ENCODE measurements at regions not wholly inside any gene's neighbourhood (a gene's known extent, or its start where the extent isn't known, plus 50 kb on each side); places are given as distances from the start of the nearest gene placed in this dataset.

DNA sequence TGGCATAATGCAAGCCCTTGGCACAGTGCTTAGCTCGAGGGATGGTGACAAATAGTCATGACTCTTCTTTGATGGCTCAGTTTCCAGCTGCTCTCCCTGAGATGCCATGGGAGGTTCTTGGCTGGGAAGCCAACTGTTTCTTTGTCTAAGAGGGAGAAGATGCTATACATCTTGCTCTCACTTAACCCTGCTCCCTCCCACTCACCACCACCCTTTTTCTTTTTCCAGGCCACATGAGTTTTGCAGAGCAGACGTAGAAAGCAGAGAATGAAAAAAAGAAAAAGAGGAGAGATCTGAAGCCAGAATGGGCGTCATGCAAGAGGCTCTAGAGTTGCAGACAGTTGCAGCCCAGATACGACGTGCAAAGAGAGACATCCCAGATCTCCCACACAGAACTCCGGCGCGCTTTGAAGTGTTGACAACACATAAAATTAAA is 160.5 kb downstream of the FGF18 start:
- DNase-seq (ENCODE audit: low read depth), result no peak

DNA sequence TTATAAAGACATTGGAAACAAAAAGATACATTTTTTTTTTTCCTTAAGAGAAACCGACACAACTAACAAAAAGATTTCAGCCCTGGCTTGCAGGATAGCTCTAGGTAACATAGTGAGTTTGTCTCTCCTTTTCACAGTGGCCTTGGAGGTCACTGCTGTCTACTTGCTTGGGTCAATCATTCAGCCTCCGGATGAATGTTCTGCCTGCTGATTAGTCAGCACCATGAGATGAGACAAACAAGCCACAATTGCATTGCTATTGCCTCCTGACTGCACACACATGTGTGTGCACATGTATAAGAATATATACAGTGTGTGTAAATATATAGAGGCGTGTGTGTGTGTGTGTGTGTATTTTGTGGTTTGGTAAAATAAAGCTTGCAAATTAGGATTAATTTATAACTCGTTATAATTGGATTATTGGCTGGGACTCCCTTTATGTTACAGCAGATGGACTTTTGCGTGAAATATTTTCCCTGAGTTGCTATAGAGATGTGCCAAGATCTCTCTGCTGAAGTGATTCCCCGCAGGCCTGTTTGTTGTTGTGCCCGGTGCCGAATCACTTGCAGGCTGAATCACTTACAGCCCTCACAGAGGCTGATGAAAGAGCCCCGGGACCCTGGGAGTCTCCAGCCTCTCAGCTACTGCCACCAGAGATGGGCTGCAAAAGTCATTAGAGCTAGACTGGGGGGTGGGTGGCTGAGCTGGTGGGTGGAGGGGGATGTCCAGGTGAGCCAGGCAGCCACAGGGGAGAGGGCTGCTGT is 161.2 kb downstream of the FGF18 start:
- DNase-seq (ENCODE audit: low read depth), result no peak

DNA sequence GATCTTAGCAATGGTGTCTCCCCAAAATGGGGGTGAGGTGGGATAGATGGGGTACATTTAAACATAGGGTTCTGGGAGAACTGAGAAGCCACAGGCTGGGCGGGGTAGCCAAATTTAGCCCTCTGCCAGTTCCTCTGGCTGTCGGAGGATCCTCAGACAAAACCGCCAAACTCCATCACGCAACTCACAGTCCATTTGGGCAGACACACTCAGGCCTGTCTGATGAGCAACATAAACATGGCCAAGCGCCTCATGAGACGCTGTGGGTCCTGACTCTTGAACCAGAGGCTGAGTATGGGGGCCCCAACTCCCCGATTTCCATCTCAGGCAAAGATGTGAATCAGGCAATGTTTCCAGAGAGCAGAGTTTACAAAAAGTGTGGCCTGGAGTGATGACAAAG is 162.3 kb downstream of the FGF18 start:
- DNase-seq (ENCODE audit: low read depth), result no peak

DNA sequence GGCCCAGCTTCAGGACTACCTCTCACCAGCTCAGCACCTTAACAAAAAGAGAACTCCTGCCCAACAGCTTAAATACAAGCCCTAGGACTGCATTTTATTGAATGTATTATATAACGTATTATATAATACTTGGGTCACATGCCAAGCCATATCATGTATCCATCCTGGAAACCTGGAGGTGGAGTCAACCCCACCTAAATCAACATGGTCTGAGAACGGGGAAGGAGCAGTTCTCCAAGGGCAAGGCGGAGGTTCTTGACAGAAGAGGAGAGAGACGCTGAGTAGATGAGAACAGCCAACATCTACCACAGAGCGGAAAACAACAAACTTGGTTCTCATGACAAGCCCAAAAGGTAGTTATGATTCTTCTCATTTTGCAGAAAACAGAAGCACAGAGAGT is 163.4 kb downstream of the FGF18 start:
- DNase-seq (ENCODE audit: low read depth), result no peak

DNA sequence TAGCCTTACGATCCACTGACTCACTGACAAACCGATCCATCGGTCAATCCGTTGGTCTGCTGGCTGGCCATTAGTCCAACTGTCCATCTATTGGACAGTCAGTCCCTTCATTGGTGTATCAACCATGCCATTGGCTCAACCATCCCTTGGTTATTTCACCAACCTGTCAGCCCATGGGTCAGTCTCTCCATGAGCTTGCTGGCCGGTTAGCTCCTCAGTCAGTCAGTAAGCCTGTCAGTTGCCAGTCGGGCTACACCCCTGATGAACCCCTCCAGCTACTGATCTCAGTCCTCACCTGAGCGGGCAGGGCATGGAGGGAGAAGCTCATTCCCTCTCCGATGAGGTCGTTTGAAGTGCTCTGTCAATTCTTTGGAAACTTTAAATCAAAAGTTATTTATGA is 166.5 kb downstream of the FGF18 start:
- DNase-seq (ENCODE audit: low read depth), result no peak

DNA sequence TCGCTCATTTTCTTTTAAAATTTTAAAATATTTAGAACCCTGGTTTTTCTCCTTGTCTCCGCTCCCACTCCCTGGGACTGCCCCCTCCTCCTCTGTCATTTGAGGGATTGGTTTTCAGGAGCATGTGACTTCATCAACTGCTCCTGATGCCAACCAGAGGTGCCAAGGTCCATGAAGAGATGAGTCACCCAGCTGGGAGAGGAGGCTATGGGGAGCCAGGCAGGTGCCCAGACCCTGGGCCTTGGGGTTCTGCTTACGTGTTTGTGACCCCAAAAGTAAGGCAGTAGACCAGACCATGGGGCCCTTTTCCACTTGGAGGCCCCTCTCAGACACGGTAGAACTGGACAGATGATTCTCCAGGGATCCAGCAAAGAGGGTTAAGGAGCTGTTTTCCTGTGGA is 167.0 kb downstream of the FGF18 start:
- DNase-seq (ENCODE audit: low read depth), result no peak

DNA sequence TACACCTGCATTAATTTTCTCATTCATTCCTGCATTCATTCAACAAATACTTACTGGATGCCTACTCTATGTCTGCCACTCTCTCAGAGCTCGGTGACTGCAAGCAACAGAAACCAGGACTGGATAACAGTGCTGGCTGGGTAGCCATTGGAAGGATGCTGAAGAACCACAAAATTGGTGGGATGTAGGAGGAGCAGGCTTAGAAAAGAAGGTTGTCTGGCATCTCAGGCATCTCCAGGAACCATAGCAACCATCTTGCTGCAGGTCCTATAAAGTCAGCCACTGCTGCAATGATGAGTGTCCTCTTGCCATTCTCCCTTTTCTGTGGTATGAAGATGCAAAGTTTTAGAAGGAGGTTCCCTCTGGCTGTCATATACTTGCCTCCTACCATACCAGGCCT is 168.6 kb downstream of the FGF18 start:
- no peak for DNase-seq (ENCODE audit: low read depth)

DNA sequence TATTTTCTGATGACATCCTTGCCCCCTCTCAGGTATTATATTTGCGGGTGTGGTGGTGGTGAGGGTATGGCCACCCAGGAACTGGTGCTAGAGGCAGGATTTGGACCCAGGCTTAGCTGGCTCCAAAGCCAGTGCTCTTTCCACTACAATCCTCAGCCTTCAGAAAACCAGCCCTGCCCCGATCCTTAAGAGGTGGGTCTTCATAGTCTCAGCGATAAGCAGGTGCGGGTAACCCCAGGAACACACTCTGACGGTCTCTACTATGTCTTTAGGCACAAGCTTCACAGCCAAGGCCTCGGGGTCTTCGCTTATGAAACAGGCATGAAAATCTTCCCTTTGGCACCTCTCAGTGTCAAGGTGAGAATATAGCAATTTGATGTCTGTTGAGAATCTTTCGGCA is 169.3 kb downstream of the FGF18 start:
- DNase-seq (ENCODE audit: low read depth), result no peak

DNA sequence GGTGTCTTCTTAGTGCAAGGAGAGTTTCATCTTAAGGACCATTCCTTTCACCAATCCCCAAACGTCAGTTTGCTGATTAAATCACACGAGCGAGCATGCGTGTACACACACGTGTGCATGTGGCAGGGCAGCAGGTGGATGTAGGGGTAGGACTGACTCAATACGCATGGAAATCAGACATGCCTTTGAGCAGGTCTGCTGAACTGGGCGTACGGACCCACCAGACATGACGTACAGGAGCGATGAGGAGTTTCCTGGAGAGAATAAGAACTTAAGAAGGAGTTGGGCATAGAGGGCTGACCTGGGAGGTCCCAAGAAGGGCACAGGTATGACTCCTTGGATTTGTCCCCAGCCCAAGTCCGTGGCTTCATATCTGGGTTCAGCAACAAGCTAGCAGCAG is 170.0 kb downstream of the FGF18 start:
- DNase-seq (ENCODE audit: low read depth), result no peak

DNA sequence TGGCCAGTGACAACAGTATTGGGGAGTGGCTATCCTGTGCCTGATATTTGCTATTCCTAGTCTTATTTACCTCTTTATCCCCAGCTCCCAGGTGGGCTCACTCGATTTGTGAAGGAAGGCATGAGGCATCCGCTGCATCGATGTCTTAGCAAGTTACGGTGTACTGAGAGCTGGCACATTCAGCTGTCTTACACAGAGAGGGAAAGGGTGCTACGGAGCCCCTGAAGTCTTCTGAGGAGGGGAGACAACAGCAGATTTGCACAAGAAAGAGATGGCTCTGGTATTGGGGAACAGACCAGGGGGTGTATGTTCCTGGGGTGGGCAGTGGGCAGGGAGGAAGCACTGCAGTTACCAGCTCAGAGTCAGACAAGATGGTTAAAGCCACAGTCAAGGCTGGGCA is 172.6 kb downstream of the FGF18 start:
- DNase-seq (ENCODE audit: low read depth), result no peak

DNA sequence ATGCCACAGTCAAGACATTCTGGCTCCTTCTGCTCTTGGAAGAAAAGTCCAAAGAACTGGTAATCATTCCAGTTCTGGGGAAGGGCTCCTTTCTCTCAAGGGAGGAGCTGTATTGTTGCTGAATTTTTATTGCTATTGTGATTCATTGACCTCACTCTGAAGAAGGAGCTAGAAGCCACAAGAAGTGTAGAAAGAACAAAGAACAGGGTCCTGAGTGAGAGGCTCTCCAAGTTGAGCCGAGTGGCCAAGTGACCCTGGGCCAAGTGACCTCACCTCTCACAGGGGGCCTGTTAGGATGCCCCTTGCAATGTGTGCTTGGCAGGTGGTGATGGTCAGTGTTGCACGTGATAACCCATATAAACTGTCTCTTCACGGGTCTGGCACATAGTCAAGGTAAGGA is 173.3 kb downstream of the FGF18 start:
- no peak for DNase-seq (ENCODE audit: low read depth)

DNA sequence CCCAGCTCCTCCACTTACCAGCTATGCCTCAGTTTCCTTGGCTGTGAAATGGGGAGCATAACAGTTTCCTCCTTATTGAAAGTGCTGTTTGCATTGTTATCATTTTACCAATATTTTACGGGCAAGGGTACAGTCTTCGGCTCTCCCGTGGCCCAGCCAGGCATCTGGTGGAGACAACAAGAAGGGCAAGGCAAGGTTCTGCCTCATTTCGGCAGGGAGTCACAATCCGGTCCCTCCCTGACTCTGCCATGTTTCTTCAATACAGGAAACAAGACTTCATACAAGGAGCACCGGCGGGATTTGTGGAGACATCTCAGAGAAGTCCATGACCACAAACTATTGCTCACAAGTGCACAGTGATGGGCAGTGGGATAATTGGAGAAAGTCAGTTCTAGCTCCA is 174.0 kb downstream of the FGF18 start:
- no peak for DNase-seq (ENCODE audit: low read depth)

DNA sequence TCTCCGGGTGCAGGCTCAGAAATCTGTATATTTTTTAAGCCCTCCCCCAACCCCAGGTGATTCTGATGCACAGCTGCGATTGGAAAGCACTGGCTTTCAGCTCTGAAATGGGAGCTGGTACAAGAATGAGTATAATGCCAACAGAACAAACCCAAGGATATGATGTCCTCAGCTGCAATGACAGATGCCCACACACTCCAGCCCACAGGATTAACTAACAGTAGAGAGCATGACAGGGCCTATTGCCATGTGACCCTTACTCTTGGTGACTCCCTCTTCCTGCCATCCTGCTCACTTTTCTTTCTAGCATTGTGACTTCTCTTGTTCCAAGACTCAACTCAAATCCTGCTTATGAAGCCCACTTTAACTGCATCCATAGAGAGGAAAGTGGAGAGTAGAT is 174.5 kb downstream of the FGF18 start:
- no peak for DNase-seq (ENCODE audit: low read depth)

DNA sequence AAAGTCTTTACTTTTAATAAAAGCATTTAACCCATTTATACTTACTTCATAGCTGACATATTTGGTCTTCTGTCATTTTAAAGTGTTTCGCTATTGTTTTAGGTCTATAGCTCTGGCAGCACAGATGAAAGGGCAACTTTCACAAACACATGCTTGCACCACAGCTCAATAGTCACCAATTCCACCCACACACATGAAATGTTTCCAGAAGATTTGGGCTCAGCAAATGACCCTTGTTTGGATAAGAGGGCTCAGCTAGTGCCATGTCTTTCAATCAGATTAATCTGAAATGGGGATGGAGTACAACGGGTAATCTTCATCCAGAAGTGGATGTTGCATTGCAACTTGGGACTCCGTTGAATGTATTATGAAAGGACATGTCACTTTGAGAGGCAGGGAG is 176.0 kb downstream of the FGF18 start:
- DNase-seq (ENCODE audit: low read depth), result no peak

DNA sequence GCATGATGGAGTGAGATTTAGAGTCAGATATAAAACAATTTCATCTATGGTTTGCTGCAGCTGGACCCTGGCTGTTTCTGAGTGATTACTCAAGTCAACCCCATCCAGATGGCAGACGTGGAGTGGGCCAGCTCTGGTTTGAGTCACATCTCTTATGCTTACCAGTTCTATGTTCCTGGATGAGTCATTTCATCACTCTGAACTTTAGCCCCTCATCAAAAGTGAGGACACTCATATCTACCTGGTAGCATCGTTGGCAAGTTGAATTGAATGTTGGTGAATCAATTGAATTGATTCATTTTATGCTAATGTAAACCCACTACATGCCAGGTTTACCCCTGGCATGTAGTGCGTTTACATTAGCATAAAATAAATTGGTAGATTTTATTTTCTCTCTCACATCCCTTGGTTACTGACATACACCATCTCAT is 176.4 kb downstream of the FGF18 start:
- DNase-seq (ENCODE audit: low read depth), result no peak

DNA sequence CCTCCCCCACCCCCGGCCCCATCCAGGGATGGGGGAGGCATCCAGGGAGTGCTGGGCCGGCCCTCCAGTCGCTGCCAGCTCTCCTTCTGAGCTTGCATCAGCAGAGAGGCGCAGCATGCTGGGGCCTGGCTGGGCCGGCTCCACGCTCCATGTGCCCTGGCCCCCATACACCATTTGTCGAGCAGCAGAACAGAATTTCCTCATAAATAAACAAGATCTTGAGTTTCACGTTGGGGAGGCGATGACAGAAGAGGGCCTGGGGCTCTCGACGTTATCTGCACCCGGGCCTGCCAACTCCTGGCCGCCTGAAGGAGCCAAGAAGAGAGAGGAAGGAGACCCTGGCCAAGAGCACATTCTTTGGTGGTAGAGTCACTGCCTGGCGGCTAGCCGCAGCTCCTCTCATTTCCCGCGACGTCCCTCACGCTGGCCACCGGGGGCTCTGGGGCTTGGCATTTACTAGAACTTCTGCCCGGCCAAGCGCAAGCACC is 177.0 kb downstream of the FGF18 start:
- no peak for DNase-seq (ENCODE audit: low read depth)

DNA sequence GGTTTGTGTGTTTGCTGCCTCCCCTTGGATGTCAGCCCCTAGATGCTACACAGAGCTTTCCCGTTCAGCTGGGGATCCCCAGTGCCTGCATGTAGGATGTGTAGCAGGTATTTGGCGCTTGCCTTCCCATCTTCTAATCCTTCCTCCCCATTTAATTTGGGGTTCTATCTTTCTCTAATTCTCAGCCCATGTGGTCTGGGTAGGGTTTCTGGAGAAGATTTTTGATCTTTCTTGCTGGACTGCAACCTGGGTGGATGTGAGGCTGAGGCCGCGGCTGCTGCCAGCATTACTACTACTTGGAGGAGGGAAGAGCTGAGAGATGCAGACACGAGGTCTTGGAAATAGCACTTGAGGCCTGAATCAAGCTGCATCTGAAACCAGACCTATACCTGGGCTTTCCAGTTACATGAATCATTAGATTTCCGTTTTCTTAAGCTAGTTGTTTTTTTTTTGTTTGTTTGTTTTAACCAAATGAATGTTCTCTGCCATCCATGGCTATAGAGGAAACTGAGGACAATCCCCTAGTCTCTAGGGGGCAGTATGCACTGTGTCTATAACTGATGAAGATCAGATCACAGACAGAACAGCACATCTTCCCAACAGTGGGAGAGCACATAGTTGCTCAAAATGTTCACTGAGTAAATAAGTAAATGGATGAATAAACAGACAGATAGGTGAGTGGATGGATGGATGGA is 178.6 kb downstream of the FGF18 start:
- DNase-seq (ENCODE audit: low read depth), result no peak

DNA sequence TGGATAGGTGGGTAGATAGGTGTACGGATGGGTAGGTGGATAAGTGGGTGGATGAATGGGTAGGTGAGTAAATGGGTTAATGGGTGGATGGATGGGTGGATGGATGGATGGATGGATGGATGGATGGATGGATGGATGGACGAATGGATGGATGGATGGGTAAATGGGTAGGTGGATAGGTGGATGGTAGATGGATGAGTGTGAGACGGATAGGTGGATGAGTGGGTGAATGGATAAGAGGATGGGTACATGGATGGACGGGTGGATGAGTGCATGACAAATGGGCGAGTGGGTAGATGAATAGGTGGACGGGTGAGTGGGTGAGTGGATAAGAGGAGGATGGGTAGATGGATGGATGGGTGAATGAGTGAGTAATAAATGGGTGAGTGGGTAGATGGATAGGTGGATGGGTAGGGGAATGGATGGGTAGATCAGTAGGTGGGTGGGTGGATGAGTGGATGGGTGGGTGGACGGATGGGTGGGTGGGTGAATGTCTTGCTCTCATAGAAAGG is 179.2 kb downstream of the FGF18 start:
- no peak for DNase-seq (ENCODE audit: low read depth)

DNA sequence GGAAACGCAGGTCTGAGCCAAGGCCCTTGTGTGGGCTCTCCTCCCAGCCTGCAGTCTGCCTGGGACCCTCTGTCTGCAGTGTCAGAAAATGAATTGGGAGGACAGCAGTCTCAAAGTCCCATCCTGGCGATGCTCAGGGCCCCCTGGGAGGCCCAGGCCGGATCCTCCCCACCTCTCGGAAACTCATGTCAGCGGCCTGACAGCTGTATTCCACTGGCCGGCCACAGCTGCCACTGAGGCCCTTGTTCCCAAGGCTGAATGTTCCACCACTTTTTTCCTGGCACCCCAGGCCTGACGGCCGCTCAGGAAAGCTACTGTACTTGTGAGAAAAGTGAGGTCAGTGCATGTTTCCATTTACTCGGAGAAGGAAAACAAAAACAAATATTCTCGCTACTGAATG is 180.0 kb downstream of the FGF18 start:
- DNase-seq (ENCODE audit: low read depth), result no peak

DNA sequence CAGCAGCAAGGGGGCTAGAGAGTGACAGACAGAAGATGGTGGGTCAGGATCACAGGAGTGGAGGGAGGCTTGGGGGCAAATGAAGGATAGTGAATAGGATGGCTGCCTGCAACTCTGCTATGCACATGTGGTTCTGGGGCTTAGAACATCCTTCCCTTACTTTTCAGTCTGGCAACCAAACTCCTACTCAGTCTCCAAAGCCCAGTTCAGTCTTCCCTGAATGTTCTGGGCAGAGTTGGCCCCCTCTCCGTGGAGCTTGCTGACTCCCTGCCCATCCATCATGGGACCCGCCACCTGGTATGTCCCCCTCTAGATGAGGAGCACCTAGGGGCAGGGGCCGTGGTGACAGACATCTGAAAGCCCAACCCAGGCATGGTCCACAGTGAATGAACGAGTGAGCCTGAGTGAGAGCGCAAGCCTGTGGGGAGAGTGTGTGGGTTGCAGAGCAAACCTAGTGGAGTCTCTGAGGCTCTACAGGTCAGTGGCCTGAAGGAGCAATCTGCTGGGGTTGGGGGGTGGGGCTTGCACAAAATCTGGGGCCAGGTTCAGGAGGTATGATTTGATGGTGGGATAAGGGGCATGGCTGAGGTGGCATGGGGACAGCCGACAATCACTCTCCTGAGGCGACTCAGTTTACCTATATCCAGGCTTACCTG is 180.6 kb downstream of the FGF18 start:
- no peak for DNase-seq (ENCODE audit: low read depth)

DNA sequence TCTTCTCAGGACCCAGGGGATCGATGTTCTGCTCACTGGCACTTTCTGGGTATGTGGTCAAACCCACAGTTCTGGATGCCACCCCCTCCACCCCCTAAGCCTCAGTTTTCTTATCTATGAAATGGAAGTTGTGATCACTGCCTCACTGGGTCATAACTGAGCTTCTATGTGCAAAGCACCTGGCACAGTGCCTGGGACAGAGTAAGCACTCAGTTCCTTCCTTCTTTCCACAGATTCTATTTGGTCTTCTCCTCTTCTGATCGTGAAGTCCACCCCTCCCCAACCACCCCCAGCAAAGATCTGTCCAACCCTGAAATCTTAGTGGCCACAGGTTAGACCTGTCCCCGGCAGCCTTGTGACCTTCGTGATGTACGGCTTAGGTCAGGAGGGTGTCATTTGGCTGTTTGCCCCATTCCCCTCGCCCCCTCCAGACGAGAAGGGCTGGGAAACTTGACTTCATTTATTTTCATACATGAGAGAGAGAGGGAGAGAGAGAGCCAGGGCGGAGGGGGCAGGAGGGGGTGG is 181.4 kb downstream of the FGF18 start:
- no peak for DNase-seq (ENCODE audit: low read depth)

DNA sequence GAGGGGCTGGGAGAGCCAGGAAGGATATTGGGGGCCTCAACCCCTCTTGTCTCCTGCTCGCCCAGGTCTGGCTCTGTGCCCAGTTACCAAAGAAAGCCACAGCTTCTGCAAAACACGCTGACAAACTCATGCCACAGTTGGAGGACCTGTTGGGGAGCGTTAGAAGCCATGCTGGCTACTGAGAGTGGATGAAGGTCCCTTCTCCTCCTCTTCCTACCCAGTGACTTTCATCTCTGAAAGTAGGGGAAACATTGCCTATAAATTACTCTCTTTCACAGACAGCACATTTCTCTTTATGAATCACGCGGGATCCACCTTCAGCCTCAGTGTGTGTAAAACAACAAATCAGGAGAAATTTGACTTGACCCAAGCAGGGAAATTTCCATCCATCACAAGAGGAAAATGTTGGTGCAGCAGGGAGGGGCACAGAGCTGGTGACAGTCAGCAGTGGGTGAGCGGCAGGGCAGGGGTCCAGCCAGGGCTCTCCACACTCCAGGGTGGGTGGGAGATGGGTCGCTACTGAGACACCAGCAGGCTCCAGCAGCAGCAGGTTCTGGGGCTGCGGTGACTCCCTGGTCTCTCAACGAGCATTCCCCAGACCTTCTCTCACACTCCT is 181.9 kb downstream of the FGF18 start:
- no peak for DNase-seq (ENCODE audit: low read depth)
